ENCODE measurements at regions not wholly inside any gene's neighbourhood (a gene's known extent, or its start where the extent isn't known, plus 50 kb on each side); places are given as distances from the start of the nearest gene placed in this dataset.
A peak's percentile ranks its signal among the peaks of the same experiment; 100 is the strongest.

DNA sequence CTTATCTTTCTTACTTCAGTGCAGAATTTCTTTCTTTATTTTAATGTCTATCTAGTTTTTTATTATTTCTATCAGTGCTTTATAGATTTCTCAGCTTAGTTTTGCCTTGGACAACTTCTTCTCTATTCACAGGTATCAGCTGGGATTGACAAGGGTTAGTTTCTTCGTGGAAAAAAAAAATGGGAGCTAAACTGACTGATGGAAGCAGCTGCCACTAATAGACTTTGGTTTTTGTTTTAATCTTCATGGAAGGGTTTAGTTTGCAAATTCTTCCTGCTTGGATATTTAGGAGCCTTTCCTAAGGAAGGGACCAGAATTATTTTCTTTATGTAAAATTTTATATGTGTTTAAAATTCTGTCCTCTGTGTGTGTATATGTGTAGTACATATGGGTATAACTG is 306.1 kb upstream of the FMN2 start:
- DNase-seq (ENCODE audit: low read depth) = no peak

DNA sequence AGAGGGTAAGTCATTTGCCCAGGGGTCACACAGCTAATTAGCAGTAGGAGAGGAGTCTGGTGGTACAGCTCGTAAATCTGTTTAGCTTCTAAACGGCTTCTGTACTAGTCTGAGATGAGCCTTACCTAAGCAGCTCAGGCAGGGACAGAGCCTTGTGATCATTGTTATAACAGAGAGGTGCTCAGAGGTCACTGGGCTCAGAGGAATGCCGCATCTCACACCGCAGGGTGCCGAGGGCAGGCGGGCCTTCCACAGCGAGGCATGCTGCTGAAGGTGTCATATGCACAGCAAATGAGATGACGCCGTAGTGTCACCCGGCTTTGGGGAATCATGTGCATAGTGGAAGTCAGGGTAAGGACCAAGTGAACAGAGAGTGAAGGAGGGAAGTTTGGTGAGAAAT is 305.2 kb upstream of the FMN2 start:
- no peak for DNase-seq (ENCODE audit: low read depth)

DNA sequence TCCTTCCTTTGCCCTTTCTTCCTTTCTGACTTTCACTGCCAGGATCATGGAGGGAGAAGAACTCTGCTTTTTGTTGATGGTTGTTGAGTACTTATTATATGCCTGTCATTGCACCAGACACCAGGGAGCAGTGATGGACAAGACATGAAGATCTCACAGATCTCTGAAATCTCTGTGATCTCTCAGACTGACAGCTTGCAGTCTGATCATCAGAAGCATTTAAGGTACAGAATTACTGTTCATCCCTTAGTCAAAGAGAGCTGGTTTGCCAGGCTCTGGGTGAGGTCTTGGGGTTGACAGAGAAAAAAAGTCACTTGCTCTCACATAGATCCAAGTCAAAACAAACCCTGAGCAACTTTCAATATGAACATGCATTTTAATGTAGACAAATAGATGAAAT is 299.5 kb upstream of the FMN2 start:
- DNase-seq (ENCODE audit: low read depth) = no peak

DNA sequence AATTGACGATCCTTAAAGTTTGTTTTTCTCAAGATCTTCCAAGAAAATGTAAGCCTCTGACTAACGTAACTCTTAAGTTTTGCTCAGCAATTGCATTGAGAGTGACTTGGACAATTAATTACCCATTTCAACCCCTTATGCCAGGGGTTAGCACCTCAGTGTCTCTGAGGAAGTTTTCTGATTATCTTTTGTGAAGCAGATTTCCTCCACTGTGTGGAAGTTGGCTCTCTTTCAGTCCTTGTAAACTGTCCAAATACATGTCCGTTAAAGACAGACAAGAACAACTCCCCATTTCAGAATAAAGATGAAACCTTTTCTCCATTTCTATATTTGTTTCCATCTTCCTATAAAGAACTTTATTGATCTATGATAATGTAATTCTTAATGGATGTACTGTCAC is 296.4 kb upstream of the FMN2 start:
- DNase-seq (ENCODE audit: low read depth) = no peak

DNA sequence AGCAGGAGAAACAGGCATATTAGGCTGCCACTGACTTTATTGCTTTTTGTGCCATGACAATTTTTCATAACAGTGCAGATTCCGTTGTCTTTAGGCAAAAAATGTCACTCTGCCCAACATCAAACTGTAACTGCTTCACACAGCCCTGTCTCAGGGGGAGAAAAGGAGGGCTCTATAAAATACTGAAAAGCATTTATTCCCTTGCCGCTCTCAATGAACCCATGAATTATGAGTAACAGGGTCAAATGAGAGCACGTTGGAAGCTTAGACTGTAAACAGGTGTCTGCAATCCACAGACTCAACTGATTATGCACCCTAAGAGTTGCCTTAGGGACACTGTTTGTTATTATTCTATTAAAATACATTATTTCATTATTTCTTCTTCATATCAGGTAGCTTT is 292.1 kb upstream of the FMN2 start:
- DNase-seq (ENCODE audit: low read depth) = no peak

DNA sequence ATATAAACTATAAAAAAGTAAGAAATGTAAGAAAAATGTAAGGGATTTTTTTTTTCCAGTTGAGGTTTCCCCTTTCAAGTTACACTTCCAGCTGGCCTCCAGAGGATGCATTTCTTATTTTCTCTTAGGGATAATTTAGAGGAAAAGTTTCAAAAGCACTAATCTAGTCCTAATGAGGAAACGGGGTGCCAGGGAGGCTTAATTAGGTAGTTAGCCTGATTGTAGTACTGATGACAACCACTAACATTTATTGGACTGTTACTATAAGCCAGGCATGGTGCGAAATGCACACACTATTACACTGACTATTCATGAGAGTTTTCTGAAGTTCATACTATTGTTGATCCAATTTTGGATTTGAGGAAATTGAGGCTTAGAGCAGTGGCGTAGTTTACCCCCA is 290.8 kb upstream of the FMN2 start:
- DNase-seq (ENCODE audit: low read depth) = no peak

DNA sequence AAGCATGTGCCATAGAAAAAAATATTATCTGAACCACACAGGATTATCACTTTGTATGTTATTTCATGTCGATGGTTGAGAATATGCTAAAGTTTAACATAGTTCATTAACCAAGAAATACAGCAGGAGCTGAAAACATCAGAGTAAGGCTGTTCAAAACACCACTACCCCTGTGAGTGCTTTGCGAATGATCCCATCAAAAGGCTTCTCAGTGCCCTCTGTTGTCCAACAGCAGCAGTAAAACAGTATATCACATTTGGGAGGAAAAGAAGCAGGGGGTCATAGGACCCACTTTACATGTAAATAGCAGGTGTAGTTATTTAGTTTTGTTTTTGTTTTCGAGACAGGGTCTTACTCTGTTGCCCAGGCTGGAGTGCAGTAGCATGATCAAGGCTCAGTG is 289.4 kb upstream of the FMN2 start:
- DNase-seq (ENCODE audit: low read depth) = no peak

DNA sequence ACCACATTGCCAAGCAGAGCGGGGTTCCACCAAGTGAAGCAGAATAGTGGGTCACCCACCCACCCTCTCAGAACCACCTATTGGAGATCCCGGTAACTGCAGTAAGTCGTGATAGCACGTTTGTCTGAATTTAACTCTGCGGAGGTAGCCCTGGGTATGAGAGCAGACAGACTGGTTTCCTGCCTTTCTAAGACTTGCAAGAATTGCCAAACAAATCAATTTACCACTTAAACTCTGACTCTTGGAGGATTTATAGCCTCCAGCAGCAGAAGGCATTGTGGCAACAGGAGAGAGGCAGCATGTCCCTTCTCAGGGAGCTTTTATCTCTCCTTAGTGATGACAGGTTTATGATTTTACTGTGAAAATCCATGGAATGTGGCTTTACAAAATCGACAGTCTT is 287.9 kb upstream of the FMN2 start:
- DNase-seq (ENCODE audit: low read depth) = no peak

DNA sequence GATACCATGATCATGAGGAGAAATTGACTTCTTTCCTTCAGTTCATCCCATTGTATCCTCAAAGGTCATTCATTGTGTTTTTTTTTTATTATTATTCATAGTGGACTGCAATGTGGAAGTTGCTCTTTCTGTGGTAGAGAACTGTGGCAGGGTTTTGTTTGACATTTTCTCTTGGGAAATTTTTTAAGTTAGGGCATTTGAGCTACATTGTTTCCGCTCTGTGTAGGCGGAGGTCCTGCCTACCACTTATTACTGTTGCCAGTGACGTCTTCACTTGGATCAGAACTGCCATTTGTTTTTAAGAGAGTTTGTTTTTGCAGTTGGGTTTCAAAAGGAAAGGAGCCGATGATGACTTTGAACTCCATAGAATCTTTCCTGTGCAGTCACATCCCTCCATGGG is 287.4 kb upstream of the FMN2 start:
- no peak for DNase-seq (ENCODE audit: low read depth)

DNA sequence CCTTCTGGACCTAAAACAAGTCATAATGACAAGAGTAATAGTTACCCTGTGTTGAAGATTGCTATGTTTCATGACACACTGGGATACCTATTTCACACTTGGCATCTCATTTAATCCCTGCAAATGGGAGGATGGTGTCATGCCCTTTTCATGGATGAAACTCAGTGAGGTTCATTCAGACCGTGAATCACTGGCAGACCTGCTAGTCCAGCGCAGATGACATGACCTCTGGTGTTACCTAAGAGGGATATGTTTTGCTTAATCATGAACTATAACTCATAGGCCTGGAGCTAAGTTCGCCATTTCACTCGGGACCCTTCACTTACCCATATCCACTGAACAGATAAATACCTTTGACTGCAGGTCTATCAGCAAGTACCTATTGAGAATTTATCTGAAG is 286.6 kb upstream of the FMN2 start:
- no peak for DNase-seq (ENCODE audit: low read depth)

DNA sequence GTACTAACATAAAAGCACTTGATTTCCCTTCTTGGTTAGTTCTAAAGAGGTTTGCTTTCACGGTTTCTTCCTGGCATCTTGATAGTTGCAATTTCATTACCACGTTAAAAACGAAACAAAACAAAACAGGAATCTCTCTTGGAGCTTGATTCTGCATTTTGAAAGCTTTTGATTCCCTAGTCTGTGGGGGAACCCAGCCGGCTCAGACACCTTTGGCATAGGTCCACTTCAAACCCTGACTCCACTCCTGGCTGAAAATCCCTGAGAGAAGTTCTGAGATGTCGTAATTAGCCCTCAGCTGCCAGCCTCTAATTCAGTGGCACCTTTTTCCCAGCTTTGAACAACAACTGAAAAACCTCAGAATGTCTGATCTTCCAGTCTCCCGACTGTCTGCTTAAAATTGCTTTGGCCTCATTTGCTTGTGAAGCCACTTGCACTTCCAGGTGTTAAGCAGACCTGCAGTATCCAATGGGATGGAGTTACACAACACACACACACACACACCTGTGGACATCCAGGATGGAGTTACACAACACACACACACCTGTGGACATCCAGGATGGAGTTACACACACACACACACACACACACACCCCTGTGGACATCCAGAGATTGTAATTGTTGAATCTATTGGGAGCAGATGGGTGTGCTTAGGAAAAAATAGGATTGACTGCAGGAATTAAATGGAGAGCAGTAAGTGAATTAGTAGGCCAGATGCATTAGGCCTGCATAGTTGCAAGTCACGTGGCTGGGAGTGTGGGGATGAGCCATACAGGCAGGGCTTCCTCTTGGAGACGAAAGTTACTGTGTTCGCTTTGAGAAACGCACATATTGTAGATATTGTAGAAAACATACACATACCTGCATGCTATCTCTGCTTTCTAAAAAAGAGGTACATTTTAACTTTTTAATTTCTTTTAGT is 285.6 kb upstream of the FMN2 start:
- DNase-seq (ENCODE audit: low read depth) = no peak

DNA sequence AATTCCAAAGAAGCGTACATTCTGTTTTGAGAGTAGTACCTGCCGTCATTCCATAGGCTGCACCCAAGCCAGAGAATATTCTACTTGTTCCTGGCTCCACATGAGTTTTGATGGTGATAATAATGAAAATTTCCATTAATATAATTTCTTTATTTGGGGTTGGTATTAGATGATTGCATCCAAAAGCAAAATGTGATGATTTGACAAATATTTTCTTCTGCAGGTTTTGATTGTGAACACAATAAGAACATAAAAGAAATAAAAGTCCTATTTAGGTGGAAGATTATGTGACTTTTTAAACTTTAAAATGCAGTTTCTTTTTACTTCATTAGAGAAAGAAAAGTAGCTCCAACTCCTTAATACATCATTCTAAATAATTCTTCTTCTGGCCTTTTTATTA is 284.8 kb upstream of the FMN2 start:
- no peak for DNase-seq (ENCODE audit: low read depth)

DNA sequence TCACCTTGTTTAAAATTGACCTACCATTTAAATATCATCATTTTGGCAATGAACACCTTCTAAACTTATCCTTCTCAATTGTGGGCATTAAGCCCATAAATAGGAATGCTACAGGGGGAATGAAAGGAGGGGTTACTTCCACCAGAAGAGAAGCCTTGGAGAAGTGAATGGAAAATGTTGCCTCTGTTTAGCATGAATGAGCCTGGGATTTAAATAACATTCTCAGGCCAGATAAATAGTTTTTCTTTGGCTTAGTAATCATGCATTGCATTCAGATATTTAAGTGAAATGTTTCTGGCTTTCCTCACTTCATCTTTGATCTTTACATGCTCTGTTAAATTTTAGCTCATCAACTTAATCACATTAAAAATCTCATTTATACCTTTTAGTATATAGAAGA is 284.3 kb upstream of the FMN2 start:
- no peak for DNase-seq (ENCODE audit: low read depth)

DNA sequence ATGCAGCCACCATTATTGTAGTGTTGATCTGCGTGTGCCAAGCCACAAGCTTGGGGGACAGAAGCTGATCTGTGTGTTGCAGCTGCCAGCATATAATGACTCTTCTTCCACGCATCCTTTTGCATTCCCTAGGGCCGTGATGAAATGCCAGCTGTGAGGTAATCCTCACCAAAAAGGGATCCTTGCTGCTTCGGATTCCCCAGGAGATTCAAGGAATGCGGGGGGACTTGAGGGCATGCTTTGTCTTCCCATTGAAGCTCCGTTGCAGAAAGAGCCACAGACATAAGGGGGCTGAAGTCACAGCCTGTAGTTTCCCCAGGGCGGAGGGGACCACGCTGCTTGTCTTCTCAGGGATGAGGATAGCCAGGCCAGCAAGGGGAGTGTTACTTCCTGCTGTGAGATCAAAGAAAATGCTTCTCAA is 281.6 kb upstream of the FMN2 start:
- DNase-seq (ENCODE audit: low read depth) = no peak

DNA sequence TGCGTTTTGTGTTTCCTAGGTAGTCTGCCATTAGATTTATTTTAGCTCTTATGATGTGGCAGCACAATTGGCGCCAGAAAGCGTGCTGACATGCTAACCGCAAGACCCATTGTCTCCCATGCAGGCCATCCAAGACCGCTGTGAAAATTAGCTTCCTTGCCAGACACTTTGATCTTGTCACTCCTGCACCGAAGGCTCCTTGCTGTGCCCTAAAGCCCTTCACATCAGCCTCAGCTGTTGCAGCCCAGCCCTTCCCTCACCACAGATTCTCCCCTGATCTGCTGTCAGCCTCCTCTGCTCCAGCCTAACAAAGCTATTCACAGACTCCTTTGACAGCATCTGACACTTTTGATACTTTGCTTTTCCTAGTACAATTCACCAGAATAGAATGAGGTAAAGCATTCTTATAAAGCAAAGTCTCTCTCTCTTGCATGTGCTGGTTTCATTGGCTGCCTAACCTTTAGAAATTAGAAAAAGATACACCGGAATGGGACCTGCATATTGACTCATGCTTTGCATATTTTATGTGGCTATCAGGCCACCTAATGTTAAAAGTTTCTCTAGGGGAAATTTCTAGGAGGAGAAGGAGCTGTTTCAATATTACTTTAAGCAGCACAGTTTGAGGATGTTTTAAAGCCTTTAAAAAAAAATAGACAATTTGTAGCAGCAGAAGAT is 280.3 kb upstream of the FMN2 start:
- DNase-seq (ENCODE audit: low read depth) = no peak

DNA sequence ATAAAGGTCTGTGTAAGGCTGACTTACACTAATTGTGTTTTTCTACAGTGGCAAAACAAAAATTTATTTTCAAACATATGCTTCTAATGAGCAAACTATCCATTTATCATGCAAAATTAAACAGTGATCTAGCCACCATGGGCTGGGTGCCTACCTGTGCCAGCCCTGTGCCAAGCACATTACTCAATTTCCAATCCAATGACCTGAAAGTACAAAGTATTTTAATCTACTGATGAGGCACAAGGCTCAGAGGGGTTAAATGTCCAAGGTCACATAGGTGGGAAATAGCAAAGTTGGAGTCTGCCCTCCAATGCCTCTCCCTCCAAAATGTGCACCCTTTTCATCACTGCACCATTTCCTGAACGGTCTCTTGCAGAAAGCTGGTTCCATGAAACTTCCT is 279.1 kb upstream of the FMN2 start:
- DNase-seq (ENCODE audit: low read depth) = no peak

DNA sequence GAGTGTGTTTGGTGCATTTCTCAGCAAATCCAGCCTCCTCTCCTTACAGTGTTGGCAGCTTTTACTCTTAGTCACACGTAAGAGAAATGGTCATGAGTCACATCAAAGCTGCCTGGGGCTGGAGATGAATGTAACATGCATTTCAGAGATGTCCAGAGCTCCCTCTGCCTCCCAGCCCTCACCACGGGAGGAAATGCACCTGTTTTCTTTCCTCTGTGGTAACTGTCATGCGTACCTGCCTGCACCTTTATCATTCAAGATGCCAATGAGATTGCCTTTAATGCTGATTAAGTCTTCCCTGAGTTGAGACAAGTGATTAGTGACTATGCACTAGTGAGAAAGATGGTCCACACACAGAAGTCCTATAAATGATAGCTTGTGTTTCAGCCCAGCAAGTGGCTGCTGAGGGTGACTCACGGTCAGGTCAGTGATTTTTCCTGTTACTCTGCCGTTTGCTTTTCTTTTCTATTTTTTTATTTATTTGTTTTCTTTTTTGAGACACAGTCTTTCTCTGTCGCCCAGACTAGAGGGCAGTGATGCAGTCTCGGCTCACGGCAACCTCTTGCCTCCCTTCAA is 277.3 kb upstream of the FMN2 start:
- DNase-seq (ENCODE audit: low read depth) = peak; percentile 88

DNA sequence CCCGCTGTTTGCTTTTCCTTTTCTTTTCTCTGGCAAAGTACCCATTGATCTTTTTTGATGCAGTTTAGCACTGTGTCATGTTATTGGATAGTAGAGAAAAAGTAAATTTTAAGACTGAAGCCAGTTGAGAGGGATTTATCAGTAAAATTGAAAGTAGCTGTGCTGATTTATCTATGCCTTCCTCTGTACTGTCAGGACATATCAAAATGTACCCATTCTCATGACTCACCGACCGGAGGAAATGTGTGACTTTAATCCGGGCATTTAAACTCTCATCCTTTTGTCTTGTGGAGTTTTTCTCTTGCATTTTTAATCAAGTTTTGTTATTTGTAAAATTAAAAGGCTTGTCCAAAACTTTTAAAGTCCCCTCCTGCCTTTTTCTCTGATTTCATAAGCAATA is 276.6 kb upstream of the FMN2 start:
- DNase-seq (ENCODE audit: low read depth) = no peak

DNA sequence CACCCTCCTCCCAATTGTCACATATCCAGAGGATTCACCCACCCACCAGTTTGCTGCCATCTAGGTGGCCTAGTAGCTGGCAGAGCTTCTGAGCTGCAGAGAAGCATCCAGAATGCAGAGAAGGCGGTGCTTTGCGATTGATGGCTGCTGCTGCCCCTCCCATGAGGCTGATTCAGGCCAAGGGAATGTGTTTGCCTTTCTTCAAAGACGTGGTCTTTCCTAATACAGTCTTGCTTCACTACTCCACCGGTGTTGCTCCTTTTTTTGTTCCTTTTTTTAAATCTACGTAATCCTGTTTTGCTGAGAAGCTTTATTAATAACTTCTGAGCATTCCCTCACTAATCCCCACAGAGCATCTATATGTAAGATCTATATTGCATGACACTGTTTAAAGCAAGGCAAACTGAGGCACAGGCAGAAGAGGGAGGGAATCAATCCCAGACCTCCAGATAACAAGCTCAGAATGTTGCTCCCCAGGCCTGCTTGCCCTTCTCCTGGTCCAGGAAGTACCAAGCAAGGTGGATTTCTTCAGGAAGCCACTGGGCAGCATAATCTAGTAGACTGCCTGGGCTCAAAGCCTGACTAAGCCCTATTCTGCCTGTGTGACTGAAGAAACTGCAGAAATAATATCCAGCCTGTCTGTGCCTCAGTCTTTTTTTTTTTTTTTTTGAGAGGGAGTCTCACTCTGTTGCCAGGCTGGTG is 275.5 kb upstream of the FMN2 start:
- peak; percentile 88 for DNase-seq (ENCODE audit: low read depth)

DNA sequence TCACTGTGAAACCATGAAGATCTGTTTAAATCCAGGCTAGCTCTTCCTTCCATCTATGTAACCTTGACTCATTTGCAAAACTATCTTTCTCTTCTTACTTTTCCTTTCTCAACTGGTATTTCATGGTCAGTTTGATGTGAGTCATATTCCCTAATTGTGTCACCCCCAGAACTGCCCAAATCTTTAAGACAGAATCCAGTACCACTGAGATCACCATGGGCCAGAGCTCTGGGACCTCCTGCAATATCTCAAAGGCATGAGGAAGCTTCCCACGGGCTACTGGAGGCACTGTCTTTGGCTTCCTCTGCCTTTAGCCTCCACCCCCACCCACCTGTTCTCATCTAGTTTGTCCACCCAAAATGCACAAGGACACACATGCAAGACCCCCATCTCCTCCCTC is 274.4 kb upstream of the FMN2 start:
- DNase-seq (ENCODE audit: low read depth) = no peak

DNA sequence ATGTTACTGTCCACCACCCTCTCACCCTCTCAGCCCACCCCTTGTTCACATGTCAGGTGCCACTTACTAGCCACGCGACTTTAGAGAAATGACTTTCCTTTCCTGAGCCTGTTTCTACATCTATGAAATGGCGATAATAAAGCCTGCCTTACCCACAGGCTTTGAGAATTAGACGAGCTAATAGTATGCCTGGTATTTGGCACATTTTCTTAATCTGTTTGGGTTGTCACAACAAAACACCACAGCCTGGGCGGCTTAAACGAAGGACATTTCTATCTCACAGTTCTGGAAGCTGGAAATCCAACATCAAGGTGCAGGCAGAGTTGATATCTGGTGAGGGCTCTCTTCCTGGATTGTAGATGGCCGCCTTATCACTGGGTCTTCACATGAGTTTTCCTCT is 273.9 kb upstream of the FMN2 start:
- DNase-seq (ENCODE audit: low read depth) = no peak

DNA sequence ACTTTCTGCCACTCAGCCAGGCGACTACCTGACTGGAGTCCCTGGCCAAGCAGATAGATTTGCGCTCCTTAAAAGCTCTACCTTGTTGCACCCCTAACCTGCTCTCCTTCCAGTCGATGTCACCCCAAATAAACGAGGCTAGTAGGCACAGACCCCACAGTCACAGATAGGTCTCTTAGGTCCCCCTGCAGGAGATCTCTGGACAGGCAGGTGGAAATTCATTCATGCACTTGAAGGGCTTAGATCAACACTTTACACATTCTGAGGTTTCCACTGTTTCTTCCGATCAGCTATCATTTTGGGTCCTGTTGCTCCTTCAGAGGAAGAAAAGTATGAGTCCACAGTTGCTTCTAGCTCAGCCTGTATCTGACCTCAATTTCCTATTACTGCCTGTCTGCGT is 272.6 kb upstream of the FMN2 start:
- DNase-seq (ENCODE audit: low read depth) = no peak

DNA sequence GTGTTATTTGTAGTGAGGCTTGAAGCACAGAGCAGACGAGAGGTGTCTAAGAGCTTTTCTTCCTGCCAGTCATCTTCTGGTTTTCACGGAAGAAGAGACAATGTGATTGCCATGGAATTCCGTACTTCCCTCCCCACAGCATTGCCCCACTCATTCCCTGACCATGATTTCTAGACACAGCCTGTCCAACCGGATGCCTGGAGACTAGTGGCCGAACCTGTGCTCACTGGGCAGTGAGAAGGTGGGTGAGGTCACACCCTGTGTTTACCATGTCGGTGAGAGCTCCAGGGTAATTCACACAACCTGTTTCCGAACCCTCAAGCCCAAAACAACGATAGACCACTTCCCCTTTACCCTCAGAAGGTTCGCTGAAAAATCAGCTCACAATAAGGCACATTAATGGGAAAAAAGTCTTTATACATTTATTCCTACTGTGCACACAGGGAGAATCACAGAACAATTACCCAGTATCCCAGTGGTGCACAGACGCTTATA is 271.9 kb upstream of the FMN2 start:
- DNase-seq (ENCODE audit: low read depth) = no peak

Data from iris pigment epithelial cell (primary cell).